Epithelial cell of proximal tubule (primary cell): ENCODE measurements at regions not wholly inside any gene's neighbourhood (a gene's known extent, or its start where the extent isn't known, plus 50 kb on each side); places are given as distances from the start of the nearest gene placed in this dataset.
A peak's percentile ranks its signal among the peaks of the same experiment; 100 is the strongest.

ENCODE experiments used
- DNase-seq: peaks from one replicate; pipeline ENCODE4 v3.0.0-alpha.2; 2011; ENCODE audit warnings: low read depth
- H3K4me3 ChIP-seq: 2 replicates; pipeline ENCODE4 v1.5.1; 2011; ENCODE audit warnings: low read depth, mild to moderate bottlenecking, low read length
- CTCF ChIP-seq: conservative IDR thresholded peaks from 2 replicates; pipeline ENCODE4 v1.5.1; 2012; ENCODE audit warnings: low read depth, mild to moderate bottlenecking, low read length

- no peak overlapping the region for H3K4me3 ChIP-seq
- DNase-seq = peak; percentile 66
- no peak for TF ChIP-seq CTCF
Measured at GRCh38 chr18:48488388-48488850, 50.4 kb upstream of the CTIF start.

- no peak for TF ChIP-seq CTCF
- H3K4me3 ChIP-seq = no peak overlapping the region
- no peak for DNase-seq
Measured at GRCh38 chr18:48486754-48487153, 52.1 kb upstream of the CTIF start.

GRCh38 chr18:48485828-48486405, 52.9 kb upstream of the CTIF start:
- no peak for DNase-seq
- H3K4me3 ChIP-seq = no peak overlapping the region
- TF ChIP-seq CTCF = no peak

- DNase-seq = no peak
- H3K4me3 ChIP-seq = no peak overlapping the region
- no peak for TF ChIP-seq CTCF
Measured at GRCh38 chr18:48481092-48481491, 57.7 kb upstream of the CTIF start.

DNA sequence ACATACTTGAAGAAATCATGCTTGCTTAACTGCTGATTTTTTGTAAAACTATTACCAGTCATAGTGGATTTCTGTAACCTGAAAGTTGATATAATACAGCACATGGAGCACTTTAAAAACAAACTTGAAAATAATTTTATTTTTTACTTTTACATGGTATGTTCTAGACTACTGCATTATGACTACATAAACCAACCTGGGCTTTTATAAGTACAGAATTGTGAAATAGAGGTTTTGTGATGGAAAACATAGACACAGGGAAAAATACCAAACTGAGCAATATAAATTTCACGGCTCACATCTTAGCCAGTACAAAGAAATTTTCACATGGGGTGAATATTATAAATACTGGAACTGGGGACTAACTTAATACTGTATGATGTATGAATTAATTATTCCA, 59.3 kb upstream of the CTIF start:
- H3K4me3 ChIP-seq = no peak overlapping the region
- TF ChIP-seq CTCF = no peak
- no peak for DNase-seq

DNA sequence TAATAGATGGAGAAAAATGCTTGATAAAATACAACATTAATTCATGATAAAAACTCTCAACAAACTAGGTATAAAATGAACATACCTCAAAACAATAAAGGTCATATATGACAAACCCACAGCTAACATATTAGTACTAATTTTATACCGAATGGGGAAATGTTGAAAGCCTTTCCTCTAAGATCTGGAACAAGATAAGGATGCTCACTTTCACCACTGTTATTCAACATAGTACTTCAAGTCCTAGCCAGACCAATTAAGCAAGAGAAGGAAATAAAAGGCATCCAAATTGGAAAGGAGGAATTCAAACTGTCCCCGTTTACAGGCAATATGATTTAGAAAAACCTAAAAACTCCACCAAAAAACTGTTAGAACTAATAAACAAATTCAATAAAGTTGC, 61.5 kb upstream of the CTIF start:
- no peak for TF ChIP-seq CTCF

GRCh38 chr18:48476550-48476917, 62.3 kb upstream of the CTIF start:
- TF ChIP-seq CTCF = no peak
- DNase-seq = no peak
- no peak overlapping the region for H3K4me3 ChIP-seq

More for the DNA sequence above, 61.5 kb upstream of the CTIF start:
- DNase-seq = no peak
- no peak overlapping the region for H3K4me3 ChIP-seq
